ENCODE measurements at regions not wholly inside any gene's neighbourhood (a gene's known extent, or its start where the extent isn't known, plus 50 kb on each side); places are given as distances from the start of the nearest gene placed in this dataset.

DNA sequence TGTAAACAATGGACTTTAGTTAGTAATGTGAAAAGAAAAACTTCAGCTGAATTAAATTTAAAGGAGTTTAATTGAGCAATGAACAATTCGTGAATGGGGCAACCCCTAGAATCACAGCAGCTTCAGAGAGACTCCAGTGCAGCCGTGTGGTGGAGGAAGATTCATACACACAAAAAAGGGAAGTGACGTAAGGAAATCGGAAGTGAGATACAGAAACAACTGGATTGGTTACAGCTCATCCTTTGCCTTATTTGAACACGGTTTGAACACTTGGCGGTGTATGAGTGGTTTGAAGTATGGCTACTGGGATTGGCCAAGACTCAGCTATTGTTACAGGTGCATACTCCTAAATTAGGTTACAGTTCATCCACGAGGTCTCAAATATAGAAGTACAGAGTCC is 460.4 kb upstream of the ASIC2 start:
- H3K79me2 ChIP-seq (ENCODE audit: low read length), result no peaks in the 10 kb centered on the region
- no peak for DNase-seq
- H3K4me2 ChIP-seq (ENCODE audit: low read depth, low read length), result no peak overlapping the region
- no peak overlapping the region for H2AFZ ChIP-seq (ENCODE audit: low read length)
- H3K9me3 ChIP-seq (replicated peaks; ENCODE audit: insufficient read depth, low read length), result no peaks in the 10 kb centered on the region
- TF ChIP-seq EZH2phosphoT487 (IDR thresholded peaks at IDR 0.05; ENCODE audit: low read length) (no peak), CTCF (IDR thresholded peaks at IDR 0.05; ENCODE audit: low read length) (no peak), EZH2 (optimal IDR thresholded peaks at IDR 0.05; ENCODE audit: low read depth, low read length) (no peak)
- H3F3A ChIP-seq (ENCODE audit: insufficient read depth, low read length), result no peaks in the 10 kb centered on the region
- H3K27ac ChIP-seq (ENCODE audit: low read length), result no peak overlapping the region
- no peaks in the 10 kb centered on the region for H3K9me2 ChIP-seq (replicated peaks; ENCODE audit: insufficient read depth, low read length)
- no peak overlapping the region for H3K4me3 ChIP-seq (ENCODE audit: low read length)
- no peaks in the 10 kb centered on the region for H3K36me3 ChIP-seq (replicated peaks; ENCODE audit: insufficient read depth, low read length)
- no peak overlapping the region for H3K9ac ChIP-seq (ENCODE audit: low read length)
- no peaks in the 10 kb centered on the region for H3K27me3 ChIP-seq (replicated peaks; ENCODE audit: insufficient read depth, low read length)
- H3K4me1 ChIP-seq (ENCODE audit: low read length), result 0 out of 2 replicates have a peak, but pooled peaks cover 3% of the 10 kb centered on the region
- no peaks in the 10 kb centered on the region for H4K20me1 ChIP-seq (ENCODE audit: insufficient read depth, low read length)

DNA sequence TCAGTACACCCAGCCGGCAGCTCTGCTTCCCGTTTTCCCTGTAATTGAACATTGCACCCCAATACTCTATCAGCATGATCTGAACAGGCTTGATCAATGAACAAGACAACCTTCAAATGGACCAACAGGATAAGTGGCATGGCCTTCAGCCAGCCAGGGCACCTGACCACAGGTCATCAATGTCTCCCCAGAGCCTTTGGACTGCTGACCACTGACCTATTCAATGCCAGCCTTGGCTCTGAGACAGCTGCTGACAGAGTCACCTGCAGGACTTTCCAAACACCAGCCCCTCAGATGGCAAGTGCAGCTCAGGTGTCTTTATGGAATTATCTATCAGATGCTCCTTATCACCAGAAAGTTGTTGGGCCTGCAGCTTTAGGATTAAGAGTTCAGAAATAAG is 462.9 kb upstream of the ASIC2 start:
- no peaks in the 10 kb centered on the region for H3K27me3 ChIP-seq (replicated peaks; ENCODE audit: insufficient read depth, low read length)
- H3F3A ChIP-seq (ENCODE audit: insufficient read depth, low read length), result no peaks in the 10 kb centered on the region
- no peak for DNase-seq

DNA sequence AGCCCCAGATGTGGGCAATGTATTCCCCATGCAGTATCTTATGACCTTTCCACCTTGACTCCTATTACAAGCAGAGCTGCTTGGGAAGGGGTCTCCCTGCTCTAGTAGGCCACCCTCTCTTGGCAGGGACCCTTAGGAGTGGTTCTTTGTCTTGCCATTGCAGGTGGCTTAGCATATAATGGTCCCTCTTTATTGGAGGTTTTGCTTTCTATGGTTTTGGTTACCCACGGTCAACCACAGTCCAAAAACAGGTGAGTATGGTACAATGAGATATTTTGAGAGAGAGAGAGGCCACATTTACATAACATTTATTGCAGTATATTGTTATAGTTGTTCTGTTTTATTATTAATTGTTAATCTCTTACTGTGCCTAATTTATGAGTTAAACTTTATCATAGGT is 472.8 kb upstream of the ASIC2 start:
- no peak for DNase-seq

More for the DNA sequence above, 462.9 kb upstream of the ASIC2 start:
- H3K4me1 ChIP-seq (ENCODE audit: low read length), result 0 out of 2 replicates have a peak, but pooled peaks cover 3% of the 10 kb centered on the region
- no peak overlapping the region for H3K27ac ChIP-seq (ENCODE audit: low read length)
- H3K4me2 ChIP-seq (ENCODE audit: low read depth, low read length), result no peak overlapping the region
- no peaks in the 10 kb centered on the region for H3K9me3 ChIP-seq (replicated peaks; ENCODE audit: insufficient read depth, low read length)
- H3K9me2 ChIP-seq (replicated peaks; ENCODE audit: insufficient read depth, low read length), result no peaks in the 10 kb centered on the region
- no peak for TF ChIP-seq EZH2 (optimal IDR thresholded peaks at IDR 0.05; ENCODE audit: low read depth, low read length)
- no peaks in the 10 kb centered on the region for H4K20me1 ChIP-seq (ENCODE audit: insufficient read depth, low read length)
- H3K79me2 ChIP-seq (ENCODE audit: low read length), result no peaks in the 10 kb centered on the region
- no peaks in the 10 kb centered on the region for H3K36me3 ChIP-seq (replicated peaks; ENCODE audit: insufficient read depth, low read length)
- no peak overlapping the region for H3K4me3 ChIP-seq (ENCODE audit: low read length)
- no peak overlapping the region for H3K9ac ChIP-seq (ENCODE audit: low read length)
- H2AFZ ChIP-seq (ENCODE audit: low read length), result no peak overlapping the region

More for the DNA sequence above, 472.8 kb upstream of the ASIC2 start:
- Histone ChIP-seq H4K20me1 (ENCODE audit: insufficient read depth, low read length) (no peaks in the 10 kb centered on the region), H3K27ac (ENCODE audit: low read length) (no peak overlapping the region), H3K79me2 (ENCODE audit: low read length) (no peaks in the 10 kb centered on the region), H3K4me3 (ENCODE audit: low read length) (no peak overlapping the region), H3K9me3 (replicated peaks; ENCODE audit: insufficient read depth, low read length) (no peaks in the 10 kb centered on the region), H3K4me2 (ENCODE audit: low read depth, low read length) (no peak overlapping the region), H3K4me1 (ENCODE audit: low read length) (no peaks in the 10 kb centered on the region), H3K9me2 (replicated peaks; ENCODE audit: insufficient read depth, low read length) (no peaks in the 10 kb centered on the region), H2AFZ (ENCODE audit: low read length) (no peak overlapping the region), H3F3A (ENCODE audit: insufficient read depth, low read length) (no peaks in the 10 kb centered on the region), H3K36me3 (replicated peaks; ENCODE audit: insufficient read depth, low read length) (no peaks in the 10 kb centered on the region), H3K27me3 (replicated peaks; ENCODE audit: insufficient read depth, low read length) (no peaks in the 10 kb centered on the region), H3K9ac (ENCODE audit: low read length) (no peak overlapping the region)
- TF ChIP-seq CTCF (IDR thresholded peaks at IDR 0.05; ENCODE audit: low read length) (no peak), EZH2 (optimal IDR thresholded peaks at IDR 0.05; ENCODE audit: low read depth, low read length) (no peak)

Measured in MM.1S (cell line).